C4-2B (cell line): ENCODE measurements at regions not wholly inside any gene's neighbourhood (a gene's known extent, or its start where the extent isn't known, plus 50 kb on each side); places are given as distances from the start of the nearest gene placed in this dataset.

Experiments used
- ZFX ChIP-seq: fragments of 450-650 bp; IDR thresholded peaks from 2 replicates; pipeline ENCODE4 v1.6.1; 2017
- TF ChIP-seq, protein P1 (sequence below): fragments of 450-650 bp; conservative IDR thresholded peaks from 2 replicates; pipeline ENCODE4 v1.5.1; 2017; ENCODE audit warnings: mild to moderate bottlenecking

DNA sequence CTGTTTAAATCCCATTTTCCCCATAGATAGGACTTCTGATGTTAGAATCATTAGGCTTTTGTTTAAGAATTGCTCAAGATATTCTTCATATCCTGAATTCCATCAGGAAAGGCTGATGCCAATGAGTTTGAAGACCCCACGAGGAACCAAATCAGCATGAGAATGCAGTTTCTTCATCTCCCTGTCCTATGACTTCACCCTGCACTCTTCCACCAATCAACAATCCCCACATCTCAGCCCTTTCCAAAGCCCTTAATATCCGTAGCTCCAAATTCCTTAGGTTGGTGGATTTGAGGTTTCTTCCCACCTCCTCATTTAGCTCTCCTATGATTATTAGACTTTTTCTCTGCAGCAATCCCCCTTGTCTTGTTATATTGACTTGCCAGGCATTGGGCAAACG is 52.9 kb upstream of the PRNP start:
- TF ChIP-seq, protein P1, sequence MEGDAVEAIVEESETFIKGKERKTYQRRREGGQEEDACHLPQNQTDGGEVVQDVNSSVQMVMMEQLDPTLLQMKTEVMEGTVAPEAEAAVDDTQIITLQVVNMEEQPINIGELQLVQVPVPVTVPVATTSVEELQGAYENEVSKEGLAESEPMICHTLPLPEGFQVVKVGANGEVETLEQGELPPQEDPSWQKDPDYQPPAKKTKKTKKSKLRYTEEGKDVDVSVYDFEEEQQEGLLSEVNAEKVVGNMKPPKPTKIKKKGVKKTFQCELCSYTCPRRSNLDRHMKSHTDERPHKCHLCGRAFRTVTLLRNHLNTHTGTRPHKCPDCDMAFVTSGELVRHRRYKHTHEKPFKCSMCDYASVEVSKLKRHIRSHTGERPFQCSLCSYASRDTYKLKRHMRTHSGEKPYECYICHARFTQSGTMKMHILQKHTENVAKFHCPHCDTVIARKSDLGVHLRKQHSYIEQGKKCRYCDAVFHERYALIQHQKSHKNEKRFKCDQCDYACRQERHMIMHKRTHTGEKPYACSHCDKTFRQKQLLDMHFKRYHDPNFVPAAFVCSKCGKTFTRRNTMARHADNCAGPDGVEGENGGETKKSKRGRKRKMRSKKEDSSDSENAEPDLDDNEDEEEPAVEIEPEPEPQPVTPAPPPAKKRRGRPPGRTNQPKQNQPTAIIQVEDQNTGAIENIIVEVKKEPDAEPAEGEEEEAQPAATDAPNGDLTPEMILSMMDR = no peak
- no peak for TF ChIP-seq ZFX
